ENCODE measurements at regions not wholly inside any gene's neighbourhood (a gene's known extent, or its start where the extent isn't known, plus 50 kb on each side); places are given as distances from the start of the nearest gene placed in this dataset.

- DNase-seq = no peak
These were observed 306.3 kb upstream of the ESRRG start for GRCh38 chr1:217029281-217030157.

- DNase-seq = no peak
These were observed 304.3 kb upstream of the ESRRG start for GRCh38 chr1:217027403-217028080.

GRCh38 chr1:217026531-217026930, 303.3 kb upstream of the ESRRG start:
- DNase-seq = no peak

- DNase-seq = no peak
These were observed 302.2 kb upstream of the ESRRG start for GRCh38 chr1:217025381-217025780.

- no peak for DNase-seq
These were observed 301.7 kb upstream of the ESRRG start for GRCh38 chr1:217024911-217025310.

GRCh38 chr1:217021956-217022355, 298.7 kb upstream of the ESRRG start:
- DNase-seq = no peak

GRCh38 chr1:217021400-217021799, 298.2 kb upstream of the ESRRG start:
- DNase-seq = no peak

GRCh38 chr1:217019475-217019874, 296.2 kb upstream of the ESRRG start:
- no peak for DNase-seq

GRCh38 chr1:217018648-217019047, 295.4 kb upstream of the ESRRG start:
- no peak for DNase-seq

GRCh38 chr1:217017165-217017564, 293.9 kb upstream of the ESRRG start:
- no peak for DNase-seq

GRCh38 chr1:217014066-217014465, 290.8 kb upstream of the ESRRG start:
- no peak for DNase-seq

- no peak for DNase-seq
These were observed 289.4 kb upstream of the ESRRG start for GRCh38 chr1:217012659-217013058.

GRCh38 chr1:217011097-217011496, 287.9 kb upstream of the ESRRG start:
- no peak for DNase-seq

GRCh38 chr1:217010253-217010652, 287.0 kb upstream of the ESRRG start:
- no peak for DNase-seq

- no peak for DNase-seq
These were observed 286.1 kb upstream of the ESRRG start for GRCh38 chr1:217009376-217009775.

GRCh38 chr1:217004776-217005436, 281.7 kb upstream of the ESRRG start:
- DNase-seq = no peak

GRCh38 chr1:217003355-217003754, 280.1 kb upstream of the ESRRG start:
- no peak for DNase-seq

- DNase-seq = no peak
These were observed 274.6 kb upstream of the ESRRG start for GRCh38 chr1:216997831-216998230.

- DNase-seq = no peak
These were observed 273.8 kb upstream of the ESRRG start for GRCh38 chr1:216997069-216997468.

GRCh38 chr1:216984536-216984935, 261.3 kb upstream of the ESRRG start:
- DNase-seq = no peak

GRCh38 chr1:216983823-216984222, 260.6 kb upstream of the ESRRG start:
- no peak for DNase-seq

- no peak for DNase-seq
These were observed 238.3 kb upstream of the ESRRG start for GRCh38 chr1:216961516-216961915.

- no peak for DNase-seq
These were observed 237.5 kb upstream of the ESRRG start for GRCh38 chr1:216960716-216961115.

- DNase-seq = no peak
These were observed 235.3 kb upstream of the ESRRG start for GRCh38 chr1:216958569-216958968.

Measured in NCI-H2029 (cell line).